DND-41 (cell line): ENCODE measurements at regions not wholly inside any gene's neighbourhood (a gene's known extent, or its start where the extent isn't known, plus 50 kb on each side); places are given as distances from the start of the nearest gene placed in this dataset.

Source experiments
- CTCF ChIP-seq: IDR thresholded peaks from 2 replicates; pipeline ENCODE4 v1.5.1; 2012; ENCODE audit warnings: borderline replicate concordance, low read length, moderate library complexity, mild to moderate bottlenecking; ENCODE audit not compliant: poor library complexity, severe bottlenecking; ENCODE audit errors: extremely low read depth
- EZH2 ChIP-seq: IDR thresholded peaks from 3 replicates; pipeline ENCODE4 v1.6.1; 2012; ENCODE audit warnings: borderline replicate concordance, low read depth, mild to moderate bottlenecking, moderate library complexity, low read length, inconsistent platforms; ENCODE audit not compliant: severe bottlenecking

GRCh38 chr11:37371346-37371970 is 773.4 kb upstream of the RAG2 start:
- TF ChIP-seq CTCF, result no peak
- no peak for TF ChIP-seq EZH2
